CD4-positive, alpha-beta T cell treated with Interleukin-17A for 1 hour (primary cell): ENCODE measurements at regions not wholly inside any gene's neighbourhood (a gene's known extent, or its start where the extent isn't known, plus 50 kb on each side); places are given as distances from the start of the nearest gene placed in this dataset.
A peak's percentile ranks its signal among the peaks of the same experiment; 100 is the strongest.

Source experiments
- DNase-seq: peaks from one replicate; pipeline ENCODE4 v3.0.0-alpha.2; 2020

- DNase-seq, result no peak
These were observed 57.0 kb upstream of the LMX1B start for GRCh38 chr9:126556560-126557250.

- DNase-seq, result peak; percentile 74
These were observed 55.6 kb upstream of the LMX1B start for GRCh38 chr9:126558051-126558665.

- no peak for DNase-seq
These were observed 54.4 kb upstream of the LMX1B start for GRCh38 chr9:126559296-126559695.

- no peak for DNase-seq
These were observed 52.1 kb upstream of the LMX1B start for GRCh38 chr9:126561582-126561981.

- DNase-seq, result no peak
These were observed 50.2 kb upstream of the LMX1B start for GRCh38 chr9:126563556-126563955.
